ENCODE measurements at regions not wholly inside any gene's neighbourhood (a gene's known extent, or its start where the extent isn't known, plus 50 kb on each side); places are given as distances from the start of the nearest gene placed in this dataset.

- TF ChIP-seq CTCF (IDR thresholded peaks at IDR 0.05) (no peak), POLR2A (IDR thresholded peaks at IDR 0.05) (no peak)
Observed at GRCh38 chr12:17853054-17853453, 236.9 kb downstream of the RERGL start.
